Ishikawa (cell line): ENCODE measurements at regions not wholly inside any gene's neighbourhood (a gene's known extent, or its start where the extent isn't known, plus 50 kb on each side); places are given as distances from the start of the nearest gene placed in this dataset.

Source experiments
- CEBPB ChIP-seq: IDR thresholded peaks from 2 replicates; pipeline ENCODE4 v1.6.1; 2012
- CREB1 ChIP-seq: IDR thresholded peaks from 2 replicates; pipeline ENCODE4 v1.6.1; 2012; ENCODE audit warnings: low read depth
- EP300 ChIP-seq: IDR thresholded peaks from 2 replicates; pipeline ENCODE4 v1.6.1; 2012; ENCODE audit warnings: borderline replicate concordance
- FOXM1 ChIP-seq: IDR thresholded peaks from 2 replicates; pipeline ENCODE4 v1.6.1; 2012; ENCODE audit warnings: low read depth, borderline replicate concordance
- RAD21 ChIP-seq: IDR thresholded peaks from 2 replicates; pipeline ENCODE4 v1.6.1; 2012; ENCODE audit warnings: low read depth
- TAF1 ChIP-seq: IDR thresholded peaks from 2 replicates; pipeline ENCODE4 v1.6.1; 2012; ENCODE audit warnings: low read depth, mild to moderate bottlenecking
- YY1 ChIP-seq: IDR thresholded peaks from 2 replicates; pipeline ENCODE4 v1.6.1; 2012; ENCODE audit warnings: low read depth
- TF ChIP-seq, protein P1 (sequence below): IDR thresholded peaks from 2 replicates; pipeline ENCODE4 v1.6.1; 2012; ENCODE audit warnings: low read depth, mild to moderate bottlenecking
- TF ChIP-seq, protein P2 (sequence below): IDR thresholded peaks from 2 replicates; pipeline ENCODE4 v1.6.1; 2012
- TF ChIP-seq, protein P3 (sequence below): IDR thresholded peaks from 2 replicates; pipeline ENCODE4 v1.6.1; 2012

DNA sequence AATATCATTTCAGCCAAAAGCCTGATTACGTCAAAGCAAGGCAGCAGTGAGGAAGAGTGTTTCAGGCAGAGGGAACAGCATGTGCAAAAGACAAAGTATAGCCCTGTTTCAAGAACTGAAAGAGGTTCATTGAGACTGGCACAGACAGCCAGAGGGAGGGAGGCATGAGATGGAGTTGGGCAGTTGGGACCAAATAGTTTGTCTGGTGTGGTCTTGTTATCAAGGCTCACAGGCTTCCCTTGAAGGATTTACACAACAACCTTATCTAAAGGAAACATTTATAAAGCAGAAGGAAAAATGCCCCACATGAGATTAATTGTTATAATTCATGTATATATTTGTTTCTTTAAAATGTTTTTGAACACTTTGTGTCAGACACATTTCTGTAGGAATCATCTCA lies 253.3 kb downstream of the DMAC1 start:
- TF ChIP-seq, protein P1, sequence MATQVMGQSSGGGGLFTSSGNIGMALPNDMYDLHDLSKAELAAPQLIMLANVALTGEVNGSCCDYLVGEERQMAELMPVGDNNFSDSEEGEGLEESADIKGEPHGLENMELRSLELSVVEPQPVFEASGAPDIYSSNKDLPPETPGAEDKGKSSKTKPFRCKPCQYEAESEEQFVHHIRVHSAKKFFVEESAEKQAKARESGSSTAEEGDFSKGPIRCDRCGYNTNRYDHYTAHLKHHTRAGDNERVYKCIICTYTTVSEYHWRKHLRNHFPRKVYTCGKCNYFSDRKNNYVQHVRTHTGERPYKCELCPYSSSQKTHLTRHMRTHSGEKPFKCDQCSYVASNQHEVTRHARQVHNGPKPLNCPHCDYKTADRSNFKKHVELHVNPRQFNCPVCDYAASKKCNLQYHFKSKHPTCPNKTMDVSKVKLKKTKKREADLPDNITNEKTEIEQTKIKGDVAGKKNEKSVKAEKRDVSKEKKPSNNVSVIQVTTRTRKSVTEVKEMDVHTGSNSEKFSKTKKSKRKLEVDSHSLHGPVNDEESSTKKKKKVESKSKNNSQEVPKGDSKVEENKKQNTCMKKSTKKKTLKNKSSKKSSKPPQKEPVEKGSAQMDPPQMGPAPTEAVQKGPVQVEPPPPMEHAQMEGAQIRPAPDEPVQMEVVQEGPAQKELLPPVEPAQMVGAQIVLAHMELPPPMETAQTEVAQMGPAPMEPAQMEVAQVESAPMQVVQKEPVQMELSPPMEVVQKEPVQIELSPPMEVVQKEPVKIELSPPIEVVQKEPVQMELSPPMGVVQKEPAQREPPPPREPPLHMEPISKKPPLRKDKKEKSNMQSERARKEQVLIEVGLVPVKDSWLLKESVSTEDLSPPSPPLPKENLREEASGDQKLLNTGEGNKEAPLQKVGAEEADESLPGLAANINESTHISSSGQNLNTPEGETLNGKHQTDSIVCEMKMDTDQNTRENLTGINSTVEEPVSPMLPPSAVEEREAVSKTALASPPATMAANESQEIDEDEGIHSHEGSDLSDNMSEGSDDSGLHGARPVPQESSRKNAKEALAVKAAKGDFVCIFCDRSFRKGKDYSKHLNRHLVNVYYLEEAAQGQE, result no peak
- TF ChIP-seq, protein P2, sequence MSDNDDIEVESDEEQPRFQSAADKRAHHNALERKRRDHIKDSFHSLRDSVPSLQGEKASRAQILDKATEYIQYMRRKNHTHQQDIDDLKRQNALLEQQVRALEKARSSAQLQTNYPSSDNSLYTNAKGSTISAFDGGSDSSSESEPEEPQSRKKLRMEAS, result no peak
- TF ChIP-seq TAF1, result no peak
- TF ChIP-seq CEBPB, result no peak
- no peak for TF ChIP-seq EP300
- TF ChIP-seq, protein P3, sequence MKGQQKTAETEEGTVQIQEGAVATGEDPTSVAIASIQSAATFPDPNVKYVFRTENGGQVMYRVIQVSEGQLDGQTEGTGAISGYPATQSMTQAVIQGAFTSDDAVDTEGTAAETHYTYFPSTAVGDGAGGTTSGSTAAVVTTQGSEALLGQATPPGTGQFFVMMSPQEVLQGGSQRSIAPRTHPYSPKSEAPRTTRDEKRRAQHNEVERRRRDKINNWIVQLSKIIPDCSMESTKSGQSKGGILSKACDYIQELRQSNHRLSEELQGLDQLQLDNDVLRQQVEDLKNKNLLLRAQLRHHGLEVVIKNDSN, result no peak
- no peak for TF ChIP-seq RAD21
- TF ChIP-seq CREB1, result no peak
- no peak for TF ChIP-seq FOXM1
- no peak for TF ChIP-seq YY1
